EH (cell line): ENCODE measurements at regions not wholly inside any gene's neighbourhood (a gene's known extent, or its start where the extent isn't known, plus 50 kb on each side); places are given as distances from the start of the nearest gene placed in this dataset.

Source experiments
- DNase-seq: peaks from one replicate; pipeline ENCODE4 v3.0.0-alpha.2; 2015; ENCODE audit warnings: low read depth

- DNase-seq, result peak; percentile 67
These were observed 307.7 kb upstream of the C2CD4B start for GRCh38 chr15:62472616-62473299.

GRCh38 chr15:62474021-62474770 is 309.1 kb upstream of the C2CD4B start:
- no peak for DNase-seq

GRCh38 chr15:62474771-62475124 is 309.7 kb upstream of the C2CD4B start:
- peak; percentile 64 for DNase-seq

- no peak for DNase-seq
These were observed 310.5 kb upstream of the C2CD4B start for GRCh38 chr15:62475591-62475990.

GRCh38 chr15:62476163-62476562 is 311.1 kb upstream of the C2CD4B start:
- DNase-seq, result no peak

GRCh38 chr15:62477929-62478328 is 312.8 kb upstream of the C2CD4B start:
- no peak for DNase-seq

- DNase-seq, result peak; percentile 90
These were observed 317.8 kb upstream of the C2CD4B start for GRCh38 chr15:62482785-62483429.

- DNase-seq, result peak; percentile 55
These were observed 318.7 kb upstream of the C2CD4B start for GRCh38 chr15:62483814-62484213.

GRCh38 chr15:62485170-62485720 is 320.2 kb upstream of the C2CD4B start:
- DNase-seq, result no peak

GRCh38 chr15:62486041-62486440 is 321.0 kb upstream of the C2CD4B start:
- DNase-seq, result peak; percentile 69

GRCh38 chr15:62488387-62488786 is 323.3 kb upstream of the C2CD4B start:
- DNase-seq, result peak; percentile 46

- DNase-seq, result peak; percentile 79
These were observed 326.6 kb upstream of the C2CD4B start for GRCh38 chr15:62491642-62492041.

- no peak for DNase-seq
These were observed 327.8 kb upstream of the C2CD4B start for GRCh38 chr15:62492900-62493299.

GRCh38 chr15:62494197-62494596 is 329.1 kb upstream of the C2CD4B start:
- no peak for DNase-seq

- DNase-seq, result peak; percentile 95
These were observed 330.9 kb upstream of the C2CD4B start for GRCh38 chr15:62495670-62496614.

GRCh38 chr15:62497356-62497755 is 332.3 kb upstream of the C2CD4B start:
- DNase-seq, result peak; percentile 75

- DNase-seq, result no peak
These were observed 333.2 kb upstream of the C2CD4B start for GRCh38 chr15:62498278-62498677.

GRCh38 chr15:62498712-62499111 is 333.6 kb upstream of the C2CD4B start:
- DNase-seq, result peak; percentile 49

- no peak for DNase-seq
These were observed 335.2 kb upstream of the C2CD4B start for GRCh38 chr15:62500325-62500724.

- DNase-seq, result no peak
These were observed 337.4 kb upstream of the C2CD4B start for GRCh38 chr15:62502451-62502850.

- peak; percentile 78 for DNase-seq
These were observed 338.4 kb upstream of the C2CD4B start for GRCh38 chr15:62503451-62503850.

- no peak for DNase-seq
These were observed 340.7 kb upstream of the C2CD4B start for GRCh38 chr15:62505762-62506161.
